GM12891 (cell line): ENCODE measurements at regions not wholly inside any gene's neighbourhood (a gene's known extent, or its start where the extent isn't known, plus 50 kb on each side); places are given as distances from the start of the nearest gene placed in this dataset.

Source experiments
- POLR2A ChIP-seq: IDR thresholded peaks from 2 replicates; pipeline ENCODE4 v1.6.1; 2011; ENCODE audit warnings: low read depth, low read length, control low read depth
- POLR2AphosphoS5 ChIP-seq: IDR thresholded peaks from 2 replicates; pipeline ENCODE4 v1.6.1; 2011; ENCODE audit warnings: low read depth, low read length, control low read depth

DNA sequence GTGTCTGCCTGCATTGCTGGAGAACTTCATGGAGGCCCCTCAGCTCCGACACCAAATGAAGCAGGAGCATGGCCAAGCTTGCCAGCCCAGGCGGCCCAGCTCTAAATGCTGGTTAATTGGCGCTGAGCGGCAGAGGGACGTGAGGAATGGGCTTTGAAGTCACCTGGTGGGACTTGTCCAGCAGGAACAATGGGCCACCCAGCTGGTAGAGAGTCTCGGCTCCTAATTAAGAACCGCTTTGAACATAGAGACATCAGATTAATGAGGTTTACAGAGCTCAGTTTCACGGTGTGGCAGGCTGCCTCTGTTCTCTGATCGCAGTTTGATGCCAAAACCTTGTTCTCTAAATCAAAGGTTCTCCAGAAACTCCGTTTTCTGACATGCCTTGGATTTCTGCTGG is 77.5 kb upstream of the LINGO1 start:
- TF ChIP-seq POLR2AphosphoS5 (no peak), POLR2A (no peak)
